HepG2 (cell line): ENCODE measurements at regions not wholly inside any gene's neighbourhood (a gene's known extent, or its start where the extent isn't known, plus 50 kb on each side); places are given as distances from the start of the nearest gene placed in this dataset.

ENCODE experiments used
- ATAC-seq: fragments of 200-7000 bp; cut with Tn5 transposase; 3 replicates; pipeline ENCODE4 v1.9.1; 2020; ENCODE audit warnings: mild to moderate bottlenecking, moderate library complexity
- BruUV-seq: library from RNA; stranded (reverse); fragments of 400-500 nt; replicated peaks from 2 replicates; lab custom pipeline; 2021; lab: Mats Ljungman, UMichigan
- CTCF ChIA-PET: fragments of 300-600 bp; formaldehyde crosslinking; extraction: SDS; loops from one replicate; lab custom pipeline; 2021; ENCODE audit warnings: low total read pairs, inconsistent platforms, low intra/inter-chr PET ratio; lab: Yijun Ruan, JAX
- POLR2A ChIA-PET: fragments of 350-600 bp; sonication (Branson Sonifier 250); formaldehyde crosslinking; loops from one replicate; lab custom pipeline; 2020; ENCODE audit warnings: antibody characterized with exemption, inconsistent platforms; lab: Yijun Ruan, JAX
- DNase-seq: peaks from one replicate; pipeline ENCODE4 v3.0.0-alpha.2; 2015; ENCODE audit warnings: low spot score
- FAIRE-seq: peaks from 3 replicates; lab custom pipeline; 2011; peaks lifted over from hg19 to GRCh38; lab: Jason Lieb, UNC
- H2AFZ ChIP-seq: one replicate; pipeline ENCODE4 v1.6.1; 2011; ENCODE audit warnings: low read length, inconsistent platforms
- H3K27ac ChIP-seq: fragments of 300-600 bp; 3 replicates; pipeline ENCODE4 v1.8.0; 2011; ENCODE audit warnings: mixed run types, mild to moderate bottlenecking, mixed read lengths, low read length, inconsistent platforms; ENCODE audit not compliant: insufficient read depth; ENCODE audit errors: extremely low read length
- H3K27me3 ChIP-seq, 2 experiments: fragments of 200-600 bp in 1 of 2; 2 replicates in 1 of 2; 3 replicates in 1 of 2; pipeline versions ENCODE4 v1.6.0 to v1.8.0; 2011; ENCODE audit warnings: low read length in 2 of 2, mild to moderate bottlenecking in 2 of 2, moderate library complexity in 2 of 2, inconsistent platforms in 1 of 2; ENCODE audit not compliant: insufficient read depth in 2 of 2, control insufficient read depth in 1 of 2
- H3K36me3 ChIP-seq, 2 experiments: fragments of 200-600 bp in 1 of 2; replicated peaks in 1 of 2; 2 replicates in 1 of 2; 3 replicates in 1 of 2; pipeline versions ENCODE4 v1.5.1 to v1.8.0; 2011; ENCODE audit warnings: low read length in 2 of 2, inconsistent platforms in 1 of 2; ENCODE audit not compliant: insufficient read depth in 2 of 2, control insufficient read depth in 1 of 2
- H3K4me1 ChIP-seq: 2 replicates; pipeline ENCODE4 v1.5.1; 2012; ENCODE audit warnings: low read length, inconsistent platforms; ENCODE audit not compliant: insufficient read depth
- H3K4me2 ChIP-seq: 2 replicates; pipeline ENCODE4 v1.6.0; 2011; ENCODE audit warnings: low read depth, low read length, inconsistent platforms
- H3K4me3 ChIP-seq, 3 experiments: fragments of 200-600 bp in 1 of 3; sonication (generic), shearing (Covaris generic) in 1 of 3; replicated peaks in 1 of 3; 2 replicates each; pipeline ENCODE4 v1.5.1; 2011 to 2016; ENCODE audit warnings: low read length in 3 of 3, inconsistent platforms in 2 of 3, low read depth in 2 of 3, mild to moderate bottlenecking in 2 of 3, control low read depth in 1 of 3, mixed read lengths in 1 of 3; ENCODE audit not compliant: insufficient read depth in 1 of 3
- H3K79me2 ChIP-seq: one replicate; pipeline ENCODE4 v1.6.1; 2011; ENCODE audit warnings: low read length, inconsistent platforms; ENCODE audit not compliant: insufficient read depth
- H3K9ac ChIP-seq: 2 replicates; pipeline ENCODE4 v1.6.0; 2011; ENCODE audit warnings: mild to moderate bottlenecking, low read depth, low read length, inconsistent platforms; ENCODE audit not compliant: insufficient read depth
- H3K9me3 ChIP-seq: 2 replicates; pipeline ENCODE4 v1.5.1; 2012; ENCODE audit warnings: mild to moderate bottlenecking, low read length
- H4K20me1 ChIP-seq: 2 replicates; pipeline ENCODE4 v1.6.0; 2011; ENCODE audit warnings: inconsistent platforms, mild to moderate bottlenecking, low read length, moderate library complexity; ENCODE audit not compliant: insufficient read depth
- ATF7 ChIP-seq, 2 experiments: fragments of 450-650 bp in 1 of 2; sonication (generic) in 1 of 2; formaldehyde crosslinking in 1 of 2; IDR thresholded peaks; 2 replicates each; pipeline versions ENCODE4 v1.4.0 to v1.6.1; 2016 to 2020; ENCODE audit warnings: antibody characterized with exemption in 1 of 2, mild to moderate bottlenecking in 1 of 2, missing genetic modification reagents in 1 of 2
- CC2D1A ChIP-seq: sonication (generic); formaldehyde crosslinking; IDR thresholded peaks from 2 replicates; pipeline ENCODE4 v1.8.1; 2023; ENCODE audit warnings: mild to moderate bottlenecking, missing genetic modification reagents
- CHCHD3 ChIP-seq: sonication (generic); formaldehyde crosslinking; IDR thresholded peaks from 2 replicates; pipeline ENCODE4 v1.8.0; 2022; ENCODE audit warnings: mild to moderate bottlenecking, missing genetic modification reagents, moderate library complexity
- GATA4 ChIP-seq: sonication (generic); IDR thresholded peaks from 2 replicates; pipeline ENCODE4 v1.6.1; 2016; ENCODE audit warnings: antibody characterized with exemption, low read depth, borderline replicate concordance
- HNF4A ChIP-seq: sonication (generic); formaldehyde crosslinking; IDR thresholded peaks from 2 replicates; pipeline ENCODE4 v1.4.0; 2020; ENCODE audit warnings: missing genetic modification reagents
- JARID2 ChIP-seq: sonication (generic); formaldehyde crosslinking; IDR thresholded peaks from 2 replicates; pipeline ENCODE4 v1.8.1; 2023; ENCODE audit warnings: missing genetic modification reagents, inconsistent platforms; ENCODE audit not compliant: insufficient replicate concordance
- KDM2A ChIP-seq: sonication (generic); formaldehyde crosslinking; IDR thresholded peaks from 2 replicates; pipeline ENCODE4 v1.4.0; 2020; ENCODE audit warnings: low read depth, missing genetic modification reagents, borderline replicate concordance
- MATR3 ChIP-seq: sonication (generic); formaldehyde crosslinking; IDR thresholded peaks from 2 replicates; pipeline ENCODE4 v1.4.0; 2020; ENCODE audit warnings: missing genetic modification reagents
- MXD4 ChIP-seq: IDR thresholded peaks from 2 replicates; pipeline ENCODE4 v1.6.1; 2016; ENCODE audit warnings: mild to moderate bottlenecking, missing biosample characterization, missing genetic modification reagents
- PHB2 ChIP-seq: fragments of 450-650 bp; IDR thresholded peaks from 2 replicates; pipeline ENCODE4 v1.6.1; 2018; ENCODE audit not compliant: partially characterized antibody
- SKIL ChIP-seq: sonication (generic); formaldehyde crosslinking; IDR thresholded peaks from 2 replicates; pipeline ENCODE4 v1.8.0; 2022; ENCODE audit warnings: missing genetic modification reagents, mild to moderate bottlenecking, moderate library complexity, borderline replicate concordance
- SMAD1 ChIP-seq: sonication (generic); formaldehyde crosslinking; IDR thresholded peaks from 2 replicates; pipeline ENCODE4 v1.4.0; 2020; ENCODE audit warnings: missing genetic modification reagents, low read depth, mild to moderate bottlenecking, borderline replicate concordance
- ZBED4 ChIP-seq: sonication (generic); formaldehyde crosslinking; IDR thresholded peaks from 2 replicates; pipeline ENCODE4 v1.4.0; 2020; ENCODE audit warnings: missing genetic modification reagents, borderline replicate concordance
- ZNF138 ChIP-seq: sonication (generic); formaldehyde crosslinking; IDR thresholded peaks from 2 replicates; pipeline ENCODE4 v1.5.0; 2020; ENCODE audit warnings: mild to moderate bottlenecking, low read depth, missing genetic modification reagents
- ZNF547 ChIP-seq: sonication (generic); formaldehyde crosslinking; IDR thresholded peaks from 2 replicates; pipeline ENCODE4 v1.5.1; 2020; ENCODE audit warnings: mild to moderate bottlenecking, missing genetic modification reagents
- ZNF615 ChIP-seq: sonication (generic); formaldehyde crosslinking; IDR thresholded peaks from 2 replicates; pipeline ENCODE4 v1.5.0; 2020; ENCODE audit warnings: mild to moderate bottlenecking, missing genetic modification reagents, borderline replicate concordance
- WGBS: methylation state at CpG from one replicate; pipeline ENCODE4 v1.1.6; 2017; ENCODE audit warnings: low lambda C conversion rate; 5-methylcytosine and 5-hydroxymethylcytosine counted together
- in situ Hi-C: cut with HindIII; loops from 2 replicates; pipeline ENCODE4 v1.10.0; 2017; ENCODE audit warnings: low pct_unique_long_range_greater_than_20kb; ENCODE audit not compliant: extremely low pct_ligation_motif_present
- intact Hi-C: fragments of 100-400 bp; cut with micrococcal nuclease; formaldehyde crosslinking; loops from one replicate; pipeline ENCODE4 v1.10.0; 2022; ENCODE audit not compliant: unreplicated experiment
- TF ChIP-seq, protein P1 (sequence below): sonication (generic); formaldehyde crosslinking; IDR thresholded peaks from 2 replicates; pipeline ENCODE4 v1.9.0; 2021; ENCODE audit warnings: missing genetic modification reagents, mild to moderate bottlenecking, borderline replicate concordance

GRCh38 chr10:117892681-117893220 lies 154.0 kb downstream of the RAB11FIP2 start:
- ChIA-PET POLR2A (no interaction called here), CTCF (no interaction called here)
- intact Hi-C loops (no loop called here), in situ Hi-C loops (no loop called here)
- no peaks in the 10 kb centered on the region for H4K20me1 ChIP-seq
- H3K36me3 ChIP-seq: no peaks in the 10 kb centered on the region
- H2AFZ ChIP-seq: no peak overlapping the region
- H3K27me3 ChIP-seq: no peaks in the 10 kb centered on the region; a peak in 2 of 5 replicates
- no peak overlapping the region for H3K9ac ChIP-seq
- no peak overlapping the region for H3K27ac ChIP-seq
- no peak for ATAC-seq
- no peak for TF ChIP-seq CC2D1A (CRISPR knock-in tag)
- TF ChIP-seq, protein P1, sequence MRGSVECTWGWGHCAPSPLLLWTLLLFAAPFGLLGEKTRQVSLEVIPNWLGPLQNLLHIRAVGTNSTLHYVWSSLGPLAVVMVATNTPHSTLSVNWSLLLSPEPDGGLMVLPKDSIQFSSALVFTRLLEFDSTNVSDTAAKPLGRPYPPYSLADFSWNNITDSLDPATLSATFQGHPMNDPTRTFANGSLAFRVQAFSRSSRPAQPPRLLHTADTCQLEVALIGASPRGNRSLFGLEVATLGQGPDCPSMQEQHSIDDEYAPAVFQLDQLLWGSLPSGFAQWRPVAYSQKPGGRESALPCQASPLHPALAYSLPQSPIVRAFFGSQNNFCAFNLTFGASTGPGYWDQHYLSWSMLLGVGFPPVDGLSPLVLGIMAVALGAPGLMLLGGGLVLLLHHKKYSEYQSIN: no peak
- no peak for TF ChIP-seq PHB2
- no peak for TF ChIP-seq KDM2A (CRISPR knock-in tag)
- TF ChIP-seq SKIL (CRISPR knock-in tag): no peak
- TF ChIP-seq MXD4 (CRISPR knock-in tag): no peak
- TF ChIP-seq MATR3 (CRISPR knock-in tag): no peak
- TF ChIP-seq ZNF547 (CRISPR knock-in tag): no peak
- TF ChIP-seq ATF7 (IDR thresholded peaks at IDR 0.05): no peak
- no peak for TF ChIP-seq ATF7 (CRISPR knock-in tag; IDR thresholded peaks at IDR 0.05)
- no peak for TF ChIP-seq ZBED4
- TF ChIP-seq ZNF615 (CRISPR knock-in tag): no peak
- no peak for TF ChIP-seq GATA4
- TF ChIP-seq CHCHD3: no peak
- TF ChIP-seq JARID2 (CRISPR knock-in tag): no peak
- TF ChIP-seq SMAD1 (CRISPR knock-in tag): no peak
- TF ChIP-seq ZNF138 (CRISPR knock-in tag): no peak
- no peak for TF ChIP-seq HNF4A (CRISPR knock-in tag)
- 4% methylated on average over 2 of the region's 2 CpGs for WGBS
- no peak for FAIRE-seq
- no peaks in the 10 kb centered on the region for H3K79me2 ChIP-seq
- no peaks in the 10 kb centered on the region for H3K9me3 ChIP-seq
- H3K4me3 ChIP-seq: no peak overlapping the region
- no peaks in the 10 kb centered on the region for H3K4me1 ChIP-seq
- no TSS peak for BruUV-seq
- no peak for DNase-seq
- no peak overlapping the region for H3K4me2 ChIP-seq
